ENCODE measurements at regions not wholly inside any gene's neighbourhood (a gene's known extent, or its start where the extent isn't known, plus 50 kb on each side); places are given as distances from the start of the nearest gene placed in this dataset.

DNA sequence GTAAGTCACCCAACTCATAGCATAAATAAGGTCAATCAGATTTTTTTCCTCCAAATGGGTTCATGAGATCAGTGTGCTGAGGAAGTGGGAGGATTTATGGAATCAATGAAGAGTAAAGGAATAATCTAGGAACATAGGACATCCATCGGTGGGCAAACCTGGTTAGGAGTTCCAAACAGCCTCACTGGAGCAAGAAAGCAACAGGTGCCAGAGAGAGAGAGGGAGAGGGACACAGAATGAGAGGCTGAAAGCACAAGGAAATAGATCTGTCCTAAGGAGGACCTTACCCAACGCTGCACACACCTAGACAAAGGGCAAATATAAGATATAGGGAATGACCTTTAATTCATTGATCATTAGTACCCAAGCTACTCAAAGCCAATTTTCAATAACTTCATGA is 119.5 kb upstream of the ANKRD1 start:
- DNase-seq: no peak

DNA sequence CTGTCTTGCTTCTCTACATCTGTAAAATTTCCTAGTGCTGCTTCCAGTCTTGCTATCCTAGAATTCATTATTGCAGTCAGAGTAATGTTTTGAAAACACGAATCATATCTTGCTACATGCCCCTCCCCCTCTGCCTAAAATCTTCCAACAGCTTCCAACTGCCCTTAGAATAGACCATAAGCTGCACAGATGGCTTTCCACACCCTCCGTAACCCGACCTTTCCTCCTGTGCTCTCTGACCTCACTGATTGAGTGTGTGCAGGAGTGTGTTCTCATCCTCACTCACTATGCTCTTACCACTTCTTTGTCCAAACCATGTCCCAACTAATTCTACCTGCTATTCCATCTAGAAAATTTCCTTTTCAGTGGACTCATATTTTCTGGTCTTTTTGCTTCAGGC is 121.2 kb upstream of the ANKRD1 start:
- no peak for DNase-seq

GRCh38 chr10:91043173-91043910 is 122.5 kb upstream of the ANKRD1 start:
- no peak for DNase-seq

DNA sequence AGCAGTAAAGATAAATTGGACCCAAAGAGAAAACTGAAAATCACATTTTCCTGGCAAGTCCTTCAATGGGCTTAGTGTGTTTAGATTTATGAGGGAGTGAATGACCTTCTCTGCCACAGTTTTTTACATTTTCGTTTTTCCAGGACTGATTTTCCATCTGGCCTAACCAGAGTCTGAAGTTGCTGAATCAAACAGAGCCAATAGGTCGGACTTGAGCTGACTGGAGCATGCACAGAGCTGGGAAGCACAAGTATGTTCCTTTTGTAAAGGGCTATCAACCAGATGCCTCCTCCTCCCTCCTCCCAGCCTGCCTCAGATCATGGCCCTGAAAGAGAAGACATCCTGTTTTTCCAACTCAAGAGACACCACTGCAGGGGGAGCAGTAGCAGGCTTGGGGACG is 126.0 kb upstream of the ANKRD1 start:
- DNase-seq: no peak

DNA sequence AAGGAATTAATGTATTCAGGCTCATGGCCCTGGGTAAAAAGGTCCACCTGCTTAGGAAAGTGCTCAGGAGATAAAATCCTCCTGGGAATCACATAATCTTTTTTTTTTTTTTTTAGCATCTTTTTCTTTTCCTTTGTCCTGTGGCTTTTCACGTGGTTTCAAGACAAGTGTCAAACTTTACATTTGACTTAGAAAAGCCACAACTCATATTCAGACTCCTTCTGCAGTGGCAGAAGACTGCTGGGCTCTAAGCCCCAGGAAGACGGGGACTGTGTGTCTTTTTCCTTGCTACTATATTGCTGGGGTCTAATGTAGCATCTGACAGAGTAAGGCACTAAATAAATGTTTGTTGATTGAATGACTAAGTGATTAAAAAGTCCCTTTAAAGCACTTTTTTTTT is 127.5 kb upstream of the ANKRD1 start:
- no peak for DNase-seq

GRCh38 chr10:91049296-91049987 is 128.6 kb upstream of the ANKRD1 start:
- no peak for DNase-seq

DNA sequence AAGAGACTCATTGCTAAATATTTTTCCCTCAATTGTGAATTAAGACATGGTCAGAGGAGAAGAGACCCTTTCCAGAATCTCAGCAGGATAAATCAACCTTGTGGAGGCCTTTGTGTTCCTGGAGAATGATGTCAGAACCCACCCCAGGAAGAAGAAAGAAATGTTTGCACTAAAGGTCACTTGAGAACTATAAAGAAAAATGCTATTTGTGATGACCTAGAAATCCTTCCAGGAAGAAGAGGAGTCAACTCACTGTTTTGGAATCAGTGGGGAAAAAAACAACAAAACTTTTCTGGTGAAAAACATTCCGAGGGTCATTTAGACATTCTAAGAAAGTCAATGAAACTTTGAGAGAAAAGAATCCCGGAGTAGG is 129.1 kb upstream of the ANKRD1 start:
- DNase-seq: no peak

GRCh38 chr10:91050371-91051034 is 129.6 kb upstream of the ANKRD1 start:
- no peak for DNase-seq

GRCh38 chr10:91051829-91052228 is 130.9 kb upstream of the ANKRD1 start:
- no peak for DNase-seq

DNA sequence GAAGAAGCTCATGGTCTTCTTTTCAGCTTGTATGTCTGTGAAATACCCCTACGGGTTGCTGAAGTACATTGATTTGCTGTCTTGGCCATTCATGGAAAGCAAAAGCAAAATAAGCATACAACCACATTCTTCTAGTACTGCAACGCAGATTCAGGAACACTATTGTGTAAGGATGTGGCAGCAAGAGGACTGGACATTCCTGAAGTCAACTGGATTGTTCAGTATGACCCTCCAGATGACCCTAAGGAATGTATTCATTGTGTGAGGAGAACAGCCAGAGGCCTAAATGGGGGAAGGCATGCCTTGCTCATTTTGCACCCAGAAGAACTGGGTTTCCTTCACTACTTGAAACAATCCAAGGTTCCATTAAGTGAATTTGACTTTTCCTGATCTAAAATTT is 133.4 kb upstream of the ANKRD1 start:
- DNase-seq: no peak

GRCh38 chr10:91061187-91061586 is 140.3 kb upstream of the ANKRD1 start:
- no peak for DNase-seq

- DNase-seq: no peak
Observed at GRCh38 chr10:91061608-91062007, 140.7 kb upstream of the ANKRD1 start.

DNA sequence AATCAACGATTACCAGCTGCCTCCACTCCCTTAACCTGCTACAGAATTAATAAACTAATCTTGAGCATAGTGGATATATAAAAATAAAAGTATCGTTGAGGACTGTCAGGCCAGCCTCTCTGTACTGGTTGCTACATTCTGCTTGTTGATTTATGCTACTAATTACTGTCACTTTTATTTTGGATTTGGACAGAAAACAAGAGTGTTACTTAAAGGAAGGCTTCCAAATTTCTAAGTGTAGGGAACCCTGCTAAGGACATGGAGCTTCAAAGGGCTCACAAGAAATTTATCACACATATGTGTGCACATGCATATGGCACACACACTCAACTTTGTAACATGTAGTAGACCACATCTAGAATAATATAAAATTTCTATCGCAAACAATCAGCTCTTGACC is 141.2 kb upstream of the ANKRD1 start:
- DNase-seq: no peak

DNA sequence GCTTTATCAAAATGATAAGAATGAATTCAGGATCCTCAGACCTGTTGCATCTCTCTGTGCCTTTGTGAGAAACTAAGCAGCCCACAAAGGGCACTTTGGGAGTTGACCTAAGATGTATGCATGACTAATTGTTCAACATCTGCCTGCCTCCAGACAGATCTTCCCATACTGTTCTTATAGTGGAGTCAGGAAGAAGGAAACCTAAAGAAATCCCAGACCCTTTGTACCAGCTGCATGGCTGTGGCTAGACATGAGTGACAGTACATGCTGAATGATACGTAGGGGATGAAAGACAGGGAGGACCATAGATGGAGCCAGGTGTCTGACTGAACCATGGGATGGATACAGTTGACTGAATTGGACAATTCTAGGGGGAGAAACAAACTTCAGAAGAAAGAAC is 148.7 kb upstream of the PCGF5 start:
- DNase-seq: no peak

- no peak for DNase-seq
Observed at GRCh38 chr10:91073286-91073979, 147.0 kb upstream of the PCGF5 start.

GRCh38 chr10:91076991-91077548 is 143.4 kb upstream of the PCGF5 start:
- DNase-seq: no peak

DNA sequence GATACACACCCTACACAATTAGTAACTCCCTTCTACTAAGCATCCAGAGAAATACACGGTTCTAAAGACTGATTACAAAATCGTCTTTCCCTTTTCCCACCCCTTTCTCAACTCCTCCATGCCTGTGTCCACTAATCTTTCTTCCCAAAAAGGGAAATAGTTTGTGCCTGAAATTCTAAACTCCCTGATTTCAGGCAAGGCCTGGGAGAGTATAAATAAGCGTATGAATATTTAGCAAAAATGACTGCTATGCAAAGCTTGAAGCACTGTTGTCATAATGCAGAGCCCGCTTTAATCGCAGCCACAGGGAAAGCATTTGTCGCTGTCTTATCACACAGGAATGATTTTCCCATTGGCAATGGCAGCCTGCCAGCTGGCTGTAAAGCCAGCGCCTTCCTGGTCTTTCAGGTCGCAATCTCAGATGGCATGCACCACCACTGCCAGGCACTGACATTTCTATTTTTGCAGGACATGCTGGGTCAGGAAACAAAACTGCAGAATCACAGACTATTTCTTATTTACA is 142.9 kb upstream of the PCGF5 start:
- peak; percentile 50 for DNase-seq

GRCh38 chr10:91080776-91081175 is 139.7 kb upstream of the PCGF5 start:
- DNase-seq: no peak

DNA sequence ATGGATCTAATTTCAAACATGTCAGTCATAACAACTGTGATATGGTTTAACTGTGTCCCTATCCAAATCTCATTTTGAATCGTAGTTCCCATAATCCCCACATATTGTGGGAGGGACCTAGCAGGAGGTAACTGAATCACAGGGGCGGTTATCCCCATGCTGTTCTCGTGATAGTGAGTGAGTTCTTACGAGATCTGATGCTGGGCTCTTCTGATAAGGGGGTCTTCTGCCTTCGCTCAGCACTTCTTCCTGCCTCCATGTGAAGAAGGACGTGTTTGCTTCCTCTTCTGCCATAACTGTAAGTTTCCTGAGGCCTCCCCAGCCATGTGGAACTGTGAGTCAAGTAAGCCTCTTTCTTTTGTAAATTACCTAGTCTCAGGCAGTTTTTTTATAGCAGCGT is 138.0 kb upstream of the PCGF5 start:
- no peak for DNase-seq

- DNase-seq: peak; percentile 14
Observed at GRCh38 chr10:91088300-91089140, 131.9 kb upstream of the PCGF5 start.

DNA sequence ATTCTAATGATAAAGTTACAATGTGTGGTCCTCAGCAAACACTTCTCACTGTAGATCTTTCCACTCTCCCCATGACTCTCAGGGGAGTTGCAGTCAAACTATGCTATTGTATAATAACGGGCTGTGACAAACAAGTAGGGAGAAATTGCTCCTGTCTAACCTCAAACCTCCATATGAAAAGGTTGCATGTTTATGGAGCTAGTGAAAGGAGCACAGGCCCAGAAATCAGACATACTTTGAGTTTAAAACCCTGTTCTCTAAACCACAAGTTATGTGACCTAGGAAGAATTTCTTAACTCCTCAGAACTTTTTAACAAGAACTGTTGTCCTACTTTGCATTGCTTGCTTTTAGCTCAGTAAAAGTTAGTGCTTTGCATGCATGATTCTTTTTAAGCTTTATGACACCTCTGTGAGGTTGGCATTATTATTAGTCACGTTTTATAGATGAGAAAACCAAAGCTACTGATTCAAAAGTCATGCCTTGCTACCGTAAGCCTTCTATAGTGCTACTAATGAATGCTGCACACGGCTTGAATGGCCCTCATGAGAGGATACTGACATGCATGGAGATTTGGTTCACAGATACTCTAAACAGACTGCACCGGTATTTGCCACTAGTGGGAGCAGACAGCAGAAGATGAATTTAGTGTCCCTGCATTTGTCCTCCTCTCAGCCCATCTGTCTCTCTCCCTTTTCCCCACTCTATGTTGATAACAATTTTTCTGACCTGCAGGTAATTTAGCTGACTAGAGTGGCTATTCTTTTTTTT is 129.5 kb upstream of the PCGF5 start:
- peak; percentile 4 for DNase-seq

All from fibroblast of skin of right quadriceps (primary cell).